ENCODE measurements at regions not wholly inside any gene's neighbourhood (a gene's known extent, or its start where the extent isn't known, plus 50 kb on each side); places are given as distances from the start of the nearest gene placed in this dataset.

DNA sequence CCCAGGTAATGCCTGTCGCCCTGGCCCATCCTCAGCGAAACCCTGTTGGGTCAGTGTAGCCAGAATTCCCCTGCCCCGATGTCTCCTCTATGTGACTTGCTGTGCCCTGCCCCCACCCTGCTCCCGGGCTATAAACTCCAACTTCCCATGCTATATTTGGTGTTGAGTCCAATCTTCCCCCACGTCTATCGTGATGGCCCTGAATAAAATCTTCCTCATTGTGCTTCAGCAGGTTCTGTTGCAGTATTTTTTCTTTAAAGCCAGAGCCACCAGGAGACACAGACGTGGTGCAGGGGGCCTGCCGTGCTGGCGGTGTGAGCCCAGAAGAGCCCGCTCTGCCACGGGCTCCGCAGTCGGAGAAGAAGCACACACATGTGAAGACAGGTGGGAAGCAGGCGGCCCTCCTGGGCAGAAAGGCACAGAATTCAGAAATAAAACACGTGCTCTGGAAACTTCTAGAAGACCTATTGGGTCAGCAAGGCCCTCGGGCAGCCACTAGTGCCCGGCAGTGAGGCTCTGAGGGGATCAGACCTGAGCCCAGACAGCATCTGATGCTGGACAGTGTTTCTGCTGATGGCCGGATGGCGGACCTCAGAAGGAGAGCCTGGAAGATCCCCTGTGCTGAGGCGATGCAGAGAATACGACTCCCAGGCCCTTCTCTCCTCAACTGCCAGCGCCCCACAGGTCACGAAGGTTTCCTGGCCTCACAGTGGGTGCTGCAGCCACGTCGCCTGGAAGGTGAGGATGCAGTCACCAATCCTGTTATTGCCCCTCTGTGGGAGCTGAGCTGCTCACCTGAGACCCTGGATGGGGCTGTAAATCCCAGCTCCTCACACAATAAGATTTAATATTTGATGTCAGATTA lies 501.9 kb downstream of the BRD1 start:
- in situ Hi-C loops (cut with HindIII; ENCODE audit: low sequenced_read_pairs), result no loop called here

- in situ Hi-C loops (cut with HindIII; ENCODE audit: low sequenced_read_pairs), result no loop called here
Measured at GRCh38 chr22:49324527-49325491, 502.9 kb downstream of the BRD1 start.

DNA sequence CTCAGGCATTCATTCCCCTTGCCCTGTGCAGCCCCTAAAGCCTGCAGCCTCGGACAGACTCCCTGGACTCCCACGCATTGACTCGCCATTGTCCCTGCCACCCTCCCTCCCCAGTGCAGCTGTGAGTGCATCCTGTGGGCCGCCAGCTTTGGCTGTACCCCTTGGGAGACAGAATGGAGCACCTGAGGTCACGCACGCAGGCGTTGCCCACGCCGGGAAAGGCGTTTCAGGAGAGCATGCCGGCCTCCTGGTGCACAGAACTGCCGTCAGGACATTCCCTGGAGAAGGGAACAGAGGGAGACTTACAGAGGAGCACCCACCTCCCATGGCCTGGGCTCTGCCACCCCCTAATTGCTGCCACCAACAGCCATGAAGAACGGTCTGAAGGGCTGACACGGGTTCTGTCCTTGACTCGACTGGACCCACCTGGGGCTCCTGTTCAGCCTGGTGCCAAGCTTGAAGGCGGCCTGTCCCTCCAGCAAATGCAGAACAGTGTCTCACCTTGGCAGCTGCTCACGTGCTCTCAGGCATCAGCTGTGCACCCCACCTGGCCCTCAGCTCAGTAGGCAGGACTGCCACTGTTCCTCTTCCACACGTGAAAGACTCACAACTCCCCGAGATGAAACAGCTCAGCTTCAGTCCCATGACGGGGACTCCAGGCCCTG lies 503.8 kb downstream of the BRD1 start:
- in situ Hi-C loops (cut with HindIII; ENCODE audit: low sequenced_read_pairs), result no loop called here

GRCh38 chr22:49322861-49323622 lies 504.6 kb downstream of the BRD1 start:
- in situ Hi-C loops (cut with HindIII; ENCODE audit: low sequenced_read_pairs), result no loop called here

DNA sequence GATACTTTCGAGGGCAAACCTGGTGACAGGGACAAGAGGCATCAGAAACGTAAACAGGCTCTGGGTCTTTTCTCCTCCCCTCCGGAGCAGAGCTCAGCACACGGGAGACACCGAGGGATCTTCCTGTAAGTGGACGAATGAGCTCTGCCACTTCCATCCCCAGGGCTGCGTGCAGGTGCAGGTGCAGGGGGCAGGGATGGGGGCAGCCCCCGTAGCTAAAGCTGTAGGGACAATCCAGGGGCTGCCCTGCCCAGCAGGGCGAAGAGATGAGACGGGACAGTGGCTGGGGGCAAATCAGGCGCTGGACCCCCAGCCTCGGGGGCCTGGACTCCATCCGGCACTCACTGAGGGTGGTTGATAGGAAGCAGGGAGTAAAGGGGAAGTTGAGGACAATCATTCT lies 505.4 kb downstream of the BRD1 start:
- in situ Hi-C loops (cut with HindIII; ENCODE audit: low sequenced_read_pairs), result no loop called here

- in situ Hi-C loops (cut with HindIII; ENCODE audit: low sequenced_read_pairs), result no loop called here
Measured at GRCh38 chr22:49321477-49322055, 506.1 kb downstream of the BRD1 start.

- in situ Hi-C loops (cut with HindIII; ENCODE audit: low sequenced_read_pairs), result no loop called here
Measured at GRCh38 chr22:49320714-49321476, 506.8 kb downstream of the BRD1 start.

- in situ Hi-C loops (cut with HindIII; ENCODE audit: low sequenced_read_pairs), result no loop called here
Measured at GRCh38 chr22:49317369-49317768, 510.3 kb downstream of the BRD1 start.

DNA sequence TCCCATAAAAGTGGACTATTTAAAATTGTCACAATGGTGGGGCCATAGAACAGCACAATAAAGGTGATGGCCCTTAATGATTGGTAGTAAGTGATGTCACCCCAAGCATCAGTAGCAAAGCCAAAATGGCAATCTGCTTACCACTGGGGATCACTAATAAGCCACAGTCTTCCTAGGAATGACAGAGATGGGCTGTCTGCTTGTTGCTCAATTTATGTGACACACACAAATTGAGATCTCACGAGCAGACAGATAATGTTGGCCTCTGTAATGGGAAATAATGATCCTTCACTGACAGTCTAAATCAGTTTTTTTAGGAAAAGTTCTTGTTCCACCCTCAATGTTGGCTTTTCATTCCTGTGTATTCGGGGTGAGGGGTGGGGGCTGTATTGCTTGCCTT lies 515.1 kb downstream of the BRD1 start:
- in situ Hi-C loops (cut with HindIII; ENCODE audit: low sequenced_read_pairs), result no loop called here

GRCh38 chr22:49310354-49310753 lies 517.3 kb downstream of the BRD1 start:
- in situ Hi-C loops (cut with HindIII; ENCODE audit: low sequenced_read_pairs), result no loop called here

DNA sequence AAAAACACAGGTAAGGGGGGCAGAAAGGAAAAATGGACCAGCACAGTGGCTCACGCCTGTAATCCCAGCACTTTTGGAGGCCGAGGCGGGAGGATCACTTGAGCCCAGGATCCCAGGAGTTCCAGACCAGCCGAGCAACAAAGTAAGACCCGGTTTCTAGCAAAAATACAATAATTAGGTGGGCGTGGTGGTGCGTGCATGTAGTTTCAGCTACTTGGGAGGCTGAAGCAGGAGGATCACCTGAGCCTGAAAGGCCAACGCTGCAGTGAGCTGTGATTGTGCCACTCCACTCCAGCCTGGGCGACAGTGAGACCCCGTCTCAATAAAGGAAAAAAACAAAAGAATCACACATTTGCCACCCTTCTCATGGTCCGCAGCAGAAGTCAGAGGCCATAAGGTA lies 519.4 kb downstream of the BRD1 start:
- in situ Hi-C loops (cut with HindIII; ENCODE audit: low sequenced_read_pairs), result no loop called here

GRCh38 chr22:49307870-49308269 lies 519.8 kb downstream of the BRD1 start:
- in situ Hi-C loops (cut with HindIII; ENCODE audit: low sequenced_read_pairs), result no loop called here

- in situ Hi-C loops (cut with HindIII; ENCODE audit: low sequenced_read_pairs), result no loop called here
Measured at GRCh38 chr22:49307481-49307830, 520.2 kb downstream of the BRD1 start.

DNA sequence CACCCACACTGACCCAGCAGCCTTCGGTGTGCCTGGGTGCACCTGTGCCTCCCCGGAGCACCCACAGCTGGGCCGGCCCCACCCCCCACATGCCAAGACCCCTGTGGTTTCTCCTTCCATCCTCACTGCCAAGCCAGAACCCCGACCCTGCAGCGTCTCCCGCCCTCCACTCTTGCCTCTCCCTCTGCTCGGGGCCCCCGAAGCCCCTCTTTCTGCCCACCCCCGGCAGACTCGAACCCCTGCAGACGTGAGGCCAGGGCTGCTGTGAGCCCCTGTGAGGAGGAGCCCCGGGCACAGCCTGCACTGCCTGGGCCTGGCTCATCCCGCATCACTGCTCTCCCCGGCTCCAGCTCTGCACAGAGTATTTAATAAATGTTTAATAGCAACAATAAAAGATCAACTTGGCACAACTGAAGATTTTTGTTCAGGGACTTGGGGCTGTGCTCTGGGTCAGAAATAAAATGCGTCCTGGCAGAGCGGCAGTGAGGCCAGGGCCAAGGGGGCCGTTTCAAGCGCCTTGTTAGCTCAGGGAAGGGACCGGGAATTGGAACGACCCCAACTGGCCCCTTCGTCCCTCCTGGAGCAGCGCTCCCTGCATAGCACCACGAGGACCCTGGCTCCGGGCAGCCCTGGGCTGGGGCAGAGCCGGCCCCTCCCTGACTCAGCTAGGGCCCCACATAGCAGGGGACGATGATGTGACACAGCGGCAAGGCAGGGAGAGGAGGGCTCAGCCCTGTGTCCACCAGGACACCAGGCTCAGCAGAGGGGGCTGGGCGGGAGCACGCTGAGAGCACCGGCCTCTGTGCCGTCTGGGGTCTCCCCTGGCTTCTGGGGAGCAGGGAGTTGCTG lies 520.8 kb downstream of the BRD1 start:
- in situ Hi-C loops (cut with HindIII; ENCODE audit: low sequenced_read_pairs), result no loop called here

- in situ Hi-C loops (cut with HindIII; ENCODE audit: low sequenced_read_pairs), result no loop called here
Measured at GRCh38 chr22:49305966-49306631, 521.6 kb downstream of the BRD1 start.

- in situ Hi-C loops (cut with HindIII; ENCODE audit: low sequenced_read_pairs), result no loop called here
Measured at GRCh38 chr22:49305214-49305965, 522.3 kb downstream of the BRD1 start.

GRCh38 chr22:49303781-49304461 lies 523.8 kb downstream of the BRD1 start:
- in situ Hi-C loops (cut with HindIII; ENCODE audit: low sequenced_read_pairs), result no loop called here

All from DLD1 (cell line).